ENCODE measurements at regions not wholly inside any gene's neighbourhood (a gene's known extent, or its start where the extent isn't known, plus 50 kb on each side); places are given as distances from the start of the nearest gene placed in this dataset.

DNA sequence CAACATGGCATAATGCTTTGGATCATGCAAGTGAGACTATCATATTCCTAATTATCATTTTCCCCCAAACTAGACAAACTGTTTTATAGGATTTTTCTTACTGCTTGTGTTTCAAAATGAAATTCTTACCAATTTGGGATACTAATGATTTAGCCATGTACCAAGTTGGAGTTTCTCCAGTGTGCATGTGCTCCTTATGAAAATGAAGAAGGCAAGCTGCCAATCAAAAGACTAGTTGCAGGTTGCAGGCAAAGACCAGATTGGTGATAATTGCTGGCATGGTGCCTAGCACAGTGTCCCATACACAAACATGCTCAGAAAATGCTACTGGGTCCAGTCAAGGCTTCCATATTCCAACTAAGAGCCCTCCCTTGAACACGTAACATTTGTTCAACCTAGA, 771.8 kb upstream of the FANCL start:
- DNase-seq = no peak
- ATAC-seq = no peak

DNA sequence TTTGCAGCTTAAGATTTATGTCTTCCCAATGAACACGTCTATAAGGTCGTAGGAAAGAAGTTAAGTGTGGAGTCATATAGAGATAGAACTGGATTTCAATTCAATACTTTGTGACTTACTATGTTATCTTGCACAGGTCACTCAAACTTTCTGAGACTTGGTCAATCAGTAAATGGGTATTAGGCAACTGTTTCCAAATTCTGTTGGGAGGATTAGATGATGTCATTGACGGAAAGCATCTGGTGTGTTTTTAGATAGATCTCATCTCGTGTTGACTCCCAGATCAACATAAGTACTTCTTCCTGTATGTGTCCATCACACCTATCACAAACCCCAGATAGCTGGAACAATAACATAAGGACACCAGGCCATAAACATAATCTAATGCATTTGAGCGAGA, 771.1 kb upstream of the FANCL start:
- no peak for DNase-seq
- no peak for ATAC-seq

DNA sequence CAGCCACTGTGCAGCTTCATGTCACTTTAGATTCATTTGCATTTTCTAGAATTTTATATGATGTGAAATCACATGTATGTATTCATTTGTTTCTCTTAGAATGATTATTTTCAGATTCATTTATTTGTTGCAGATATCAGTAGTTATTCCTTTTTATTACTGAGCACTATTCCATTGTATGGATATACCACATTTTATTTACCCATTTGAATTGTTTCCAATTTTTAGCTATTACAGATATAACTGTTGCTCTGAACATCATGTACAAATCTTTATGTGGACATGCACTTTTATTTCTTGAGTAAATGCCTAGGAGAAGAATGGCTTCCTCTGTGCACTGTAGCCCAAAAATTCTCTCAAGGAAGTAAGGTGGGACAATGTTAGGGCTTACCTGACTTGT, 767.8 kb upstream of the FANCL start:
- ATAC-seq (no peak), DNase-seq (no peak)

DNA sequence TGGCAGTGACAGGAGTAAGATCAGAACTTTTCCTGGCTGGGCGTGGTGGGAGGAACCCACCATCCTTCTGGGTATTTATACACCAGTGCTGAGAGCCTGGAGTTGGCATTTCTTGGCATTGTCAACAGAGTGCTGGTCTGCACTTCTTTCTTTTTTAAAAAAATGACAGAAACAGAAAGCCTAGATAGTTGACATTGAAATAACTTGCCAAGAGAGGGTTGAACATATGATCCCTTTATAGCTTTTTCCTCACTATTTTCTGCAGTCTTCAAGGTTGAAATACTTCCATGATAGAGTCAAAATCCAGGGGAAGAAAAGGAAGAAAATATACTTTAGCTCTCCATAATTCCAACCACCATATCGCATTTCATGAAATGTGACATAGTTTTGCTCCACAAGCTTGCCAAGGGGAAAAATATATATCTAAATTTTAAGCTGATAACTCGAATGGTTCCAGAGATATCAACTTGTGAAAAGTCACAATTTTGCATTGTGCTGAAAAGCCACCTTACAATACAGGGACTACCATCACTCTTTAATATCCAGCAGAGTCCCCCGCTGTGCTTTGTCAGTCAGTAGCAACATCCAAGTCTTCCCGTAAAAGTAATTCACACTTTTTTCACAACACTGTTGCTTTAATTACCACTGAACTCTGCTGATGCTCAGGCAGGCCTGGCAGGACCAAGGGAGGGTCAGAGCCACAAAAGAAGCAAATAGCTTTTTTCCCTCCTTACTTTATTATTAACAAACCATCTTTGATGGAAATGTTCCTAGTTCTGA, 764.9 kb upstream of the FANCL start:
- ATAC-seq (no peak), DNase-seq (no peak)

DNA sequence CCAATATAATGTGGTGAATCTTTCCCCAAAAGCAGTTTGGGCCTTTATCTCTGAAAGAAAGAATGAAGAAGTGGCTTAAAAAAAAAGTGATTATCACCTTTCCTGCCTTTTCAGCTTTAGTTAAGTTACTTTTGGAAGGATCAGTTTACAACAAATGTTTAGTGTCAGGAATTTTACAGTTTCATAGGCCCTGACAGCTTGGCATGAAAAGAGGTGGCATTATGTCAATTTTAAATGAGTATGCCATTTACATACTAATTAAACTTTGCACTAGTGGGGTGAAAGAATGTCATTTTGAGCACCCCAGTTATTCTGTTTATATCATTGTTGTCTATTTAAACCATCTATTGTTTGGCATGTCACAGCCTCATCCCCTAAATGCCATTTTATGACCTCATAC, 763.5 kb upstream of the FANCL start:
- no peak for DNase-seq
- no peak for ATAC-seq

DNA sequence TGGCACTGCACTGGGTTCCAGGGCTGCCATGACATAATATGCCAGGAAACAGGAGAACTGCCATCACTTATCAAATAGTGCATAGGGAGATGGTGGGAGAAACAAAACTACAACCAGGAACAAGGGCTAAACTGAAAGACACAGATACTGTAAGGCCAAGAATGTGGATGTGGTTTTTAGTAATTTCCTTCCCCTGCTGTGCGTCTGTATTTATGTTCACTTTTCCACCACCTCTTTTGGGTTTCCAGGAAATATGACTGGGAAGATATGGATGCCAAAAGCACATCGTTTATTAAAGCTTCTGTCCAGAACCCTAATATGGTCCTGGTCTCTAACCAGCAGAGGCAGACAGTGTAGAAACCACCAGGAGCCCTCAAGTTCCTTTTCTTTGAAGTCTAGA, 759.7 kb upstream of the FANCL start:
- ATAC-seq = no peak

DNA sequence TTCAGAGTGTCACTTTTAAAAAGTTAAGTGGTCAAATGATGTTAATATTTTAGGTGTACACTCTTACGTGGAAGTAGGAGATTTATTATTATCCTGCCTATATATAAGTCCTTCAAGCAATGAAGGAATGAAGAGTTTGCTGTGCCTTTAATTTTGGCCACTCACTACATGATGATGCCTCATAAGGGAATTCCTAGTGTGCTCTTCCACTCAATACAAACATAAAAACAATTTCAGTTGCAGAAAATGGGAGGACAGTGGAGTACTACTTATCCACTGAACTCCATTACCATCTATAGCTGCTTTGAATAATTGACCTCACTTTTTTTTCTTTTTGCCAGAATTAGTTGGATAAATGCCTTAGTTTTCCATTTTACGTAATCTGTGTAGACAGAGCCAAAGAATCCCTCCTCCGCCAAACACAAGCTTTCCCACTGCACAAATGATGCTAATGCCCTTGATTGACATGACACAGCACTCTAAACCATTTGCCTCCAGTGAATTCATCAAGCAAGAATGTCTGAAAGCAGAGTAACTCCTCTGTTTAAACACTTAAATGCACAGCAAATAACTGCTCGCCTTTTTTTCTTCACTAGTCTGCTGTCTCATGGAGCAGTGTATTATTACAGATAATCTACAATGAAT, 751.1 kb upstream of the FANCL start:
- ATAC-seq = no peak

More for the DNA sequence above, 759.7 kb upstream of the FANCL start:
- no peak for DNase-seq

DNA sequence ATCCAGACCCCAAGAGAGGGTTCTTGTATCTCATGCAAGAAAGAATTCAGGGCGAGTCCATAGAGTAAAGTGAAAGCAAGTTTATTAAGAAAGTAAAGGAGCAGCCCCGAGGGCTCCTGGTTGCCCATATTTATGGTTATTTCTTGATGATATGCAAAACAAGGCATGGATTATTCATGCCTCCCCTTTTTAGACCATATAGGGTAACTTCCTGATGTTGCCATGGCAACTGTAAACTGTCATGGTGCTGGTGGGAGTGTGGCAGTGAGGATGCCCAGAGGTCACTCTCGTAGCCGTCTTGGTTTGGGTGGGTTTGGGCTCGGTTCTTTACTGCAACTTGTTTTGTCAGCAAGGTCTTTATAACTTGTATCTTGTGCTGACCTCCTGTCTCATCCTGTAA, 750.2 kb upstream of the FANCL start:
- DNase-seq (no peak), ATAC-seq (no peak)

More for the DNA sequence above, 751.1 kb upstream of the FANCL start:
- DNase-seq = no peak

DNA sequence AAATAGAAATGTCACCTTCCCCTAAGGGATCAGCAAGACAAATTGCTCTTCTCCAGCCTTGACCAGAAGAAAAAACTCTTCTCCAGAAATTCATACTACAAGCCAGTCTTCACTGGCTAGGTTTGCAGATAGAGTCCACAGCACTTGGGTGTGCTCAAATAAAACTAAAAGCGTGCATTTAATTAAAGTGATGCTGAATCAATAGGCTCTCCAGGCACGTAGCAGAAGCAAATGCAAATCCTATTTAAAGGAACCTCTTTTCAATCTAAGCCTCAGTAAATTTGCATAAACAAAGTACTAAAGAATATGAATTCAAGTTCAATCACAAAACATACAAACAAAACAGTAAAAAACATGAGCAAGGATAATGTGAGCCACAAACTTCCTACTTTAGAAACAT, 744.4 kb upstream of the FANCL start:
- no peak for ATAC-seq
- DNase-seq = no peak

DNA sequence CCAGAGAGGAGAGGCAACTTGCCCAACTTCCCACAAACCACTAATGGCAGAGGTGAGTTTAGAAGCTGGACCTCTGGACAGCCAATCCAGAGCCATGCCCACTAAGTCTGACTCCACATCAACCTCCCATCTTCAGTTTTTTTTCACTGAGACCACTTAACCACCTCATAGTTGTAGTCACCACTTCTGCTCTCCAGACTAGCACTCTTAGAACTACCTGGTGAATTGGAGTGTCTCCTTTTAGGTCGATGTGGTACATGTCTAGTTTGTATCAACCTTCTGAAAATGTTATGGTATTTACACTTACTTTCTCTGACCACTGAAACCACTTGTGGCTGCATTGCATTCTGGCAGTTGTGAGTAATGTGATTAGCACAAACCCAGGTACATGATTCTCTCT, 743.6 kb upstream of the FANCL start:
- ATAC-seq = no peak

DNA sequence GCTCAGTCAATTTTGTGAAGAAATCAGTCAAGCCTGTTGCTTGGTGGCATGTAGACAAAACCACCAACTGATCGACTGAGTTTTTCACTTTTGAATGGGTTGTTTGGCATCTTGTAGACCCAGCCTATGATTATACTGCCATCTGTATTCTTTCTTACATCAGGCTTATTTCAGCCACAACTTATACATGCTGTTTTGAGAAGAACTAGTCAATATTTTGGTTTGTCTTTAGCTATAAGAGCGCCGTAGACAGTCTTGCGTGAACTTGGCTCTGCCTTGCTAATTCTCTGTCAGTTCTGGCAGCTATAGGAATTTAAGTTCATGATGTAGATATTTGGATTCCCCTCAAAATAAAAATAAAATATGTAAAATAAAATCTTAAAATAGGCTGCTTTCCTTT, 742.0 kb upstream of the FANCL start:
- ATAC-seq (no peak), DNase-seq (no peak)

More for the DNA sequence above, 743.6 kb upstream of the FANCL start:
- no peak for DNase-seq

DNA sequence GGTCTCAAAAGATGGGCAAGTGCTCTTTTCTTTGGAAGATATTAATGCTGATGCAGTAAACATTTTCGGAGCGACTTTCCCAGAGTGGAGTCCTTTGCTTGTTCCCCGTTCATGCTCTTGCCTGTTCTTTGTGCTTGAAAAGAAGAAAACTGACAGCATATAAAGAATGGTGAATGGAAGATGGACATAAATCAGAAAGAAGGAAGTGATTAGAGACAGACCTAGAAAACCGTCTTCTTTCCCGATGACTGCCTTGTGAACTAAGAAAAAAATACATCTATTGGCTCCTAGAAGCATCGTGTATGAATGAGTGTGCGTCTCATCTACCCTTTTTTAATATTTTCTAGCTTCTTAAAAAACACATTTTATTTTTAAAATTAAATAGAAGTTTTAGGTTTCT, 740.1 kb upstream of the FANCL start:
- ATAC-seq = no peak
- no peak for DNase-seq

DNA sequence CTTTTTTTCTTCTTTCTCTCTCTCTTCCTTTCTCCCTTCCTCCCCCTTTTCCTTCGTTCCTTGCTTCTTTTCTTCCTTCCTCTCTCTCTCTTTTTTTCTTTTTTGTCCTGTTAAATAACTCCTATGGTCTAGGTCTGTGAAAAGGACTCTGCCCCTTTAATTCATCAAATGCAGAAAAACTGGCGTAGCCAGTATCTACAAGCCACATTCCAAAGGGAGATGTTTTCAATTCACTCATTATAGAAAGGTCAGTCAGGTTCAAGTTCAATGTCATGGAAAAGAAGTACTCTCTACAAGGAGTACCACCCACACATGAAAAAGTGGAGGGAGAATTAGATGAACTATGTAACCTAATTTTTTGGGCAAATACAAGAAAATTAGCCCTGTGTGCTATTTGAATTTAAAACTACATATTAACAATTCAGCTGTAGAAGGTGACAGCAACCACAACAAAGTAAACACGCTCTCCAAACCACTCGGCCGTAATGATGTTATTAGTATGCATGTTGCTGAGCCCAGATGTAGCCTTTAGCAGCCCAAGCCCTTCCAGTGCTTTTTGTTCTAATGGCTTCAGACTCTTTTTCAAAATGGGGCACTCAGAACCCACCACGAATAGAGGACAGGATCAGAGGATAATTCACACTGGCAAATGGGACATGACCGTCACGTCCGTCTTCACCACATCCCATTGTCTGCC, 735.4 kb upstream of the FANCL start:
- DNase-seq (no peak), ATAC-seq (no peak)

DNA sequence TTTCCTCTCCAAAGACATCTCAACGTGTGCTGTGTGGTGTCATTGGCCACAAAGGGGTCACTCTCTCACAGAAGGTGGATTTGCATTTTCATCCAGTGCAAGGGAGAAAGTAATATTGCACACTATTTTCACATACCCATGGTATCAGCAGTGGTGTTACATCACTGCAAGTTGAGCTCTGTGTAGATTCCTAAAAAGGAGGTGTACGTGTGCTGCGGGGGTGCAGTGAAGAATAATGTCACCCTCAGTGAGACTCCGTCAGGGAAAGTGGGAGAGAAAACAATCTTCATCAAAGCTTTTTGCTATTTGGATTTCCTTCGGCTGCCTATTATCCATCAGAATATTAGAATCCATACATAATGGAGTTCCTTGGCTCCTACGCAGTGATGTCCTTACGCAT, 733.8 kb upstream of the FANCL start:
- no peak for DNase-seq
- ATAC-seq = no peak

DNA sequence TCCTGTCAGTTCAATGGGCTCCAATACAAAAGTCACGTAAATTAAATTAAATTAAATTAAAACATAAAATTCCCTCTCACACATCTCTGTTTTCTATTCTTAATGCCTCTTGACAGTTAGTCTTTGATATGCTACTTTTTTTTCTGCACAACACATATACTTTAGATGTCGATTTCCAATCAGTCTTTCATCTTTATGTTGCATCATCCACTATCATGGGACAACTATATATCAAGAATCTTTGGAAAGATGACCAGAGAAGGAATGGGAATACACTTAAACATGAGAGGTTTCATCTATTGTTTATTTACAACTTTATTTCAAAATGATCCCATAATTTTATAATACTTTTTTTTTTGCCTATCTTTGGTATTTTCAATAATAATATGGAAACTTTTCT, 733.3 kb upstream of the FANCL start:
- ATAC-seq = no peak
- DNase-seq = no peak

DNA sequence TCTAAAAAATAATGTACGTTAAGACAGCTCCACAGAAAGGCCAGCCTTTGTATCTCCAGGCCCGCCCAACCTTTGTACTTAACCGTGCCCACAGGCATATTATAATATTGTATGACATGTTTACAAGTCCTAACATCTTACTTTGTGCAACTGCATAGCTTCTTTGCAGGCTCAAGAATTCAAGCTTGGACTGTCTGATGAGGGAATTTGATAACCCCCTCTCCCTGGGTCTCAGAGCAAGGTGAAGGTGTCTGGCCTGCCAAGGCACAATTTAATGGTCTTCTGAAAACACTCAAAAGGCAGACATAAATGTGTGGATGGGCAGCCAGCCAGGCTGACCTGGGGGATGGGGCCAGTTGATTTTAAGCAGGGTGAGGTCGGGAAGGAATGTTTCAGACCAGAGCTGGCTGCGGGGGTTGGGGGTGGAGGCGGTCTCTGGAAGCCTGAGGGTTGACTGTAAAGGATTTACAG, 732.7 kb upstream of the FANCL start:
- no peak for DNase-seq
- no peak for ATAC-seq

DNA sequence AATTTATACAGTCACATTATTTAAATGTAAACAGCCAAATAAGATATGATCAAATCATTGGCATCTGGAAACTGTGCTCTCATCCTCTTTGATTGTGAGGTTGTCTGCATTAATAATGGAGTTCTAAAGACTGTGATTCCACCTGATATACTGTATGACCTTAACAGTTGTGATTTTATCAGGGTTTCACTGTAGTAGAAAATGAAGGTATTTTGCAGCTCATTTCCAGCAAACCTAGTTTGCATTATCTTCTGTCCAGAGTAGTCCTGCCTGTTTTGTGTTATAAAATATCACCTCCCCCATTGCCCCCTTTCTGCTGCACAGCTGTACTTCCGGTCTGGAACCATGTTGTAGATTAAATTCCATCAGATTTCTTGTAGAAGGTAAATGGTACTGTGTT, 731.6 kb upstream of the FANCL start:
- DNase-seq = no peak
- no peak for ATAC-seq

DNA sequence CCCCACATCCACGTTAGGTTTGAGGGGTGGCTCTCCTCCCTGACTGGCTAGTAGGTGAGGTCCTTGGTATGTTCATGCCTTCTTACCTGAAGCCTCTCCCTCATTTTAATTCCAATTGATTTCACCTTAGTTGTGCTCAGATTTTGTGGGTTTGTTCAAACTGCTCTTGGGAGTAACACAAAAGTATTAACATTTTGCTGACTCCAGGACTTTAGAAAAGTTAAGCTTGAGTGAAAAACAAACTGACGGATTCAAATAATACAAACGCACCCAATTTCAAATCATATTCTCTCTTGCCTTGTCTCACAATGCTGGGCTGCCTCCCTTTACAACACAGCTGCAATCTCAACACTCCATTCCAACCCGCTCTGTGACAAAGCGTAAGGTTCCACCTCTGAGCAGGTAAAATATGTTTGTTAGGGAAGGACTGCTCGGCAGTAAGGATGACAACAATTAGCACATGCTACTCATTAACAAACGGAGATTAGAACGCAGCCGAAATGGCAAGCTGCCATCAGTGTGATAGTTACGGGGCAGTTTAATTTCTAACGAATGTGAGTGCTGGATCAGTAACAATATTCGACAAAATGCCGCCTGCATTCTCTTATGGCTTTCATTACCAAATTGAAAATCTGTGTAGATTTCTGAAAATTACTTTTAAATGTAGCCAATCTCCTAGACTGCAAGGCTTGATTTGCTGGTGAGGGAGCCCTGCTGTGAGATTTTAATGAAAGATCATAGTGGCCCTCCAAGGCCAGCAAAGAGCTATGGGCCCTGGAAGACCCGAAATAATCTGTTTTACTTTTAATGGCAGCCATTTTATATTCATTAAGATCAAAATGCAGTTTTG, 730.6 kb upstream of the FANCL start:
- ATAC-seq (no peak), DNase-seq (no peak)

DNA sequence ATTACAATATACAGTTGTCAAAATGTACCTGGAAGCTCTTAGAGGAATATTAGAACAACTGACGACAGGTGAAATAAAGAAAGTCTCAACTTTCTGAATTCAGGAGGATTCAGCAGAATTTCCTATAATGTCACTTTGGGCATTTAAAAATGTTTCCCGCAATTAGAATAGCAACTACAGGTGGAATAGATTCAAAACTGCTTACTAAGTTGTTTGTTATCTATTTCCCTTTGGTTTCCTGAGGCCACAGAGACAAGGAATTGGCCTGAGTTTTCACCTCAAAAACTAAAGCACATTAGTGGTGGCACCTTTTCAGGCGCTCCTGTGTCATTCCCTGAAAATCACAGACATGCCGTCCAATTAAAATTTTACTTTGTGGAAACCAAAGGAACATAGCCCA, 729.2 kb upstream of the FANCL start:
- DNase-seq = no peak
- ATAC-seq = no peak

DNA sequence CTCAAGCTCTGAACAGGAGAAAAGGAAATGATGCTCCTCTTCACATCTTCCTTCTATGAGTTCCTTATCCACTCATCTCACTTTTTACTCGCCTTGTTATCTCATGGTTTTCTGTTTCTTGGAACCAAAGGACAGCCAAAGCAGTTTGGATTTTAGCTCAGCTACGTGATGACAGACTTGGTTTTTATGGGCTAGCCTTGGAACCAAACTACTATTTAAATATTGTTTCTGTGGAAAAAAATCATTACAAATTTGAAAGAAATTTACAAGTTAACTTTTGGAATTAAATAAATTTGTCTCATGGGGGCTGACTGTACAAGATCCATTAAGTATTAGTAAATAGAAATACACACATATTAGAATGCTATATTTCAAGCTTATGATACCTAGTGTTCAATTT, 727.8 kb upstream of the FANCL start:
- DNase-seq = no peak
- no peak for ATAC-seq

DNA sequence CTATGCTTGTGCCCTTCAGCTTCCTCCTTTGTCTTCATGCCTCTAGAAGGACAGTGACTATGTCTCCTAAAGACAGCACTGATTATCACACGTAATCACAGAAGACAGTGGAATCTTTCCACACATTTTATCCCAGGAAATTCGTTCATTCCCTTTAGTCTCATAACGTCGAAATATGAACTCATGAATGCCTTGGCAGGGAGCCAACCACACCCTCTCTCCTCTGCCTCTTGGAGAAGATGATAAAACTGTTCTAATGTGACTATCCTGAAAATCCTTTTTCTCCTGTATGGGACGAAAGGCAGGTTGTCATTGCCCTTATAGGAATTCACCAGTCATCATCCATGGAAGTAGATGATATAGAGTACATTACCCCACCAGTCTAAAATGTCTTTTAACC, 726.6 kb upstream of the FANCL start:
- ATAC-seq = no peak
- no peak for DNase-seq

DNA sequence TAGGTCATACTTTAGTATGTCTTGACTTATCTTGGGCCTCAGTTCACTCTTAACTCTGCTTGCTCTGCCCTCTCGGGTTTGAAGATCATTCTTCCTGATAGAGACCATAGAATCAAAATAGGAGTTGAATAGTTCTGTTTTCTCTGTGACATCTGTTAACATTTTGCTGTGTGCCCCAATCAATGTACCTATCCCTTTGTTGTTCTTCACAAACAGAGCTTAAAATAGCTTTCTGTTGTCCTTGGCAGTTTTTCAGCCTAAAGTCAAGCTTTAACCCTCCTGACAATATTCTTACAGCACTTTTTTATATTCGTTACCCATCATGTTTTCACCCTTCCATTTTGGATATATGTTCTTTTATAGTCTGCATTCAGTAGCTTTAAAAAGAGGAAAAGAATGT, 724.5 kb upstream of the FANCL start:
- DNase-seq (no peak), ATAC-seq (no peak)

DNA sequence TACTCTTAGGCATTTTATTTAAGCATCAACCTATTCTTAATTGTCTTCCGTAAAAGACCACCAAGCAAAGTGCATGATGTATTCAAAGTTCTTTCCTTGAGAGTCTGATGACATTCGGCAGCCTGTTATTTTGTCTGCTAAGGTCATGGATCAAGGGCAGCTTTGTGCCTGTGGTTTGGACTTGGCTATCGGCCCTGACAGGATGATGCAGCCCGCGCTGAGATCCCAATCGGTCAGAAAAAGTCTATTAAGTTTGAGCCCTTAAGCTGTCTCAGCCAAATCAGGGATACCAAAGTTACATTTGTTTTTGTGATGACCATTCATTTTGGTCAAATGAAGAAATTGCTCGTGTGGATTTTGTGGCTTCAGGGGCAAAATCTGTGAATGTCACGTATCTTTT, 718.9 kb upstream of the FANCL start:
- DNase-seq (no peak), ATAC-seq (no peak)

Measured in stimulated activated naive CD8-positive, alpha-beta T cell treated with anti-CD3 and anti-CD28 coated beads, Interleukin-15, Interleukin-2, amounts not matched to agents 100 U/mL and 50 U/mL, for 24 hours (primary cell).